SIG-M5 (cell line): ENCODE measurements at regions not wholly inside any gene's neighbourhood (a gene's known extent, or its start where the extent isn't known, plus 50 kb on each side); places are given as distances from the start of the nearest gene placed in this dataset.
A peak's percentile ranks its signal among the peaks of the same experiment; 100 is the strongest.
"Not testable (repeated sequence)": the region's sequence is repeated elsewhere in the genome, so short reads cannot be mapped to it uniquely, and the experiment has no call there.

Source experiments
- DNase-seq: peaks from one replicate; lab custom pipeline; 2025; lab: John Stamatoyannopoulos, UW

DNA sequence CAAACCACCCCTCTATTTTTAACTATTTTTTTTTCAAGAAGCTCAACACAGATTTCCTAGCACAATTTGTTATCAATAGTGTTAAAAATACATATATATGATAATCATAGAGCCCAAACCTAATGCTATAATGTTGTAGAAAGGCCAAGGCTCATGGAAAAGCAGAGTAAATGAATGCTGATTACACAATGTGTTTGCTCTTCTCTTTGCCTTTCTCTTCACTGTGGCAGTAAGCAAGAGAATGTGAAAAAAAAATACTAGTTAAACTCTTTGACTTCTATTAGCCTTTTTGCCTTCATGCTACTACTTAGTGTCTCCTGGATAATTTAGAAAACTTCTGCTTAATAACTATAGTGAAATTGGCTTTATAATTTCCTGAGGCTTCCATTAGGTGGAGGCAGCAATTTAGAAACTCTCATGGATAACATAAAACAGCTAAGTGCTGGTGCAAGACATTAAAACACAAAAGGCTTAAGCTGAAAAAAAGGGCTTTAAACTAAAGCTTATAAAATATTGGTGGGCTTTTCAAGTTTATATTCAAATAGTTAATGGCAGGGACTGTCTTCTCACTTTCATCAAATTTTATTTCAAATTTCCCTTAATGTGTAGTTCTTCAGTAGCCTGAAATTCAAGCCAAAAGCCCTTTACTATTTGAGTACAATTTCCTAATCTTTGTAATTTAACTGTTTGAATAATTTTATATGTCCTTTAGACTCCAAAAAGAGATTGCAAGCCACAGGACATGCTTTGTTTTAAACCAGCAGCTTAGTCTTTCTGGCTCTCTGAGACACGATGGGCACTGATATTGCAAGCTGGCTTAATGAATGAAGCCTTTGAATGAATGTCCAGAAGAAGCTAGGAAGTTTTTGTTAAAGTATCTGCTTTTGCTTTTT, 2031.8 kb upstream of the CDH6 start:
- no peak for DNase-seq

DNA sequence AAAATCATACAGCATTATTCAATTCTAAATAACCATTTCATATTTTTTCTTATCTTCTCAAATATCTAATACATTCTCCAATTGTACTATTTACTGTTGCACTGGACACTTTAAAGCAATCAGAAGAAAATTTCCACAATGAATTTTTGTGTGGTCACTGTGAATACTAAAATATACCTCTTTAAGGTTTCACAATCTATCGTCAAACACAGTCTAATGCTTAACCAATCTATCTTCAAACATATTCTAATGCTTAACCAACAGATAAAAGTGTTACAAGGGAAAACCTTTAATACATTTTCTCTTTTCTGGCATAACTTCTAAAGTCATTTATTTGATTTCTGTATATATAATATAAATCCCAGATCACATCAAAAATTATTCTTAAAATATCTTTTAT, 2035.5 kb upstream of the CDH6 start:
- DNase-seq: no peak

DNA sequence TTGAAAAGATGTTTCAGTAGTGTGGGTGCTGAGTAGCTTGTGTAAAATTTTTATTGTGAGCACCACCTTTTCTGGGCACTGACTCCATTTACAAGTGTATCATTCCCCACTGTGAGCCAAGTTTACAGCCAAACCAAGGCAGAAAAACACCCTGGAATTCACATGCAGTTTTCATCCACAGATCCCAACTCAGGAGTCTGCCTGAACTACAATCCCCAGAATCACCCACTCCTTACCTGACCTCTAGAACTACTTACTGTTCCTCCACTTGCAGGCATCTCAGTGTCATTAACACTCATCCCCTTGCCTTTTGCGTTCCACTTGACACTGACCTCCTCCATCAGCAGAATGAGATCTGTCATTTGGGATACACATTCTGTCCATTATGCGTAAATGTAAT, 2042.6 kb upstream of the CDH6 start:
- no peak for DNase-seq

DNA sequence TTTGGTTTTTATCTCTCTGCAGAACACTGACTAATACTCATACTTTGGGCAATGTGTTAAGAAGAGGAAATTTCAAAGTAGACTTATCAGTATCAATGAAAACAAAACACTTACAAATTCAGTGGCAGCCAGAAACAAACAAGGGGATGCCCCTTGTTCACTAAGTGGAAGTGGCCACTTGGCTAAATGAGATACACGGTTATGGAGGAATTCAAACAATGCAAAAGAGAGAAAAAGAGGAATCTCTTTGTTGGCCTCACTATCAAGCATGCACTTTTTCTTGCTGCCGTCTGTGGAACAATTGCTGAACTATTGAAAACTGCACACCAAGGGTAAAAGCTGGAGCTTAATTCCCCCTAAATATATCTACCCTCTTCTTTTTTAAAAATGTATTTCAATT, 2044.9 kb upstream of the CDH6 start:
- no peak for DNase-seq

DNA sequence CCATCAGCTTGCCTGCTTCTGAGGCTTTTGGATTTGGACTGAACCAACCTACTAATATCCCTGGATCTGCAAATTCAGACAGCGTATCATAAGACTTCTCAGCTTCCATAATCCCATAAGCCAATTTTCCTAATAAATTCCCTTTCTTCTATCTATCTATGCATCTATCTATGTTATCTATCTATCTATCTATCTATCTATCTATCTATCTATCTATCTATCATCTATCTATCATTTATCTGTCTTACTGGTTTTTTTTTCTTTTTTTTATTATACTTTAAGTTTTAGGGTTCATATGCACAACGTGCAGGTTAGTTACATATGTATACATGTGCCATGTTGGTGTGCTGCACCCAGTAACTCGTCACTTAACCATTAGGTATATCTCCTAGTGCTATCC, 2045.4 kb upstream of the CDH6 start:
- no peak for DNase-seq

DNA sequence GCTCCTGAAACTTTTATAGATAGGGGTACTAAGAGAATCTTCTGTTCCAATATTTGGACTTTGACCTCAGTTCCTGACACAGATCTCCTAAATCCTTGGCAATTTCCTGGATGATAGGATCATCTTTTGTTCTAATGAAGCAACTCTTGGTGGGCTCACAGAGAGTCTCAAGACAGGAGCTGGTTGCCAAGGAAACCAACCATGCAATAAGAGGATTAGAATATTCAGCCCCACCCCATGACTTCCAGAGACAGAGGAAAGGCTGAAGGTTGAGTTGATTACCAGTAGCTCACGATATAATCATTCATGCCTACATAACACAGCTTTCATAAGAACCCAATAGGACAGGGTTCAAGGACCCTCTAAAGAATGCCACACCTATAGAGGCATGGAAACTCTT, 2050.2 kb upstream of the CDH6 start:
- no peak for DNase-seq

DNA sequence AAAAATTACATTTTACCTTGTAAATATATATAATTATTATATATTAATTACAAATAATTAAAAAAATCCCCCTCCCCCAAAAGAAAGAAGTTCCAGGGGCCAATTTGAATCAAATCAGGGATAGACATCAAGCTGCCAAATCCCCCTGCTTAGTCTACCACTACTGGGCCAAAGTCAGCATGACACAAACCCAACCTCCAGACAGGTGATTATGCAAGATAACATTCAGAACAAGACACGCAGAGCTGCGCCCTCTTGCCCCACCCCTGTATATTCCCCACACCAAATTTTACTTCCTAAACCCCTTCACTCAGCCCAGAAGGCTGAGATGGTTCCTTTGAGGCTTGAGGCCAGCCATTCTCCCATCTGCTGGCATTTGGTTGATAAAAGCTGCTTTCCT, 2059.1 kb upstream of the CDH6 start:
- DNase-seq: no peak

DNA sequence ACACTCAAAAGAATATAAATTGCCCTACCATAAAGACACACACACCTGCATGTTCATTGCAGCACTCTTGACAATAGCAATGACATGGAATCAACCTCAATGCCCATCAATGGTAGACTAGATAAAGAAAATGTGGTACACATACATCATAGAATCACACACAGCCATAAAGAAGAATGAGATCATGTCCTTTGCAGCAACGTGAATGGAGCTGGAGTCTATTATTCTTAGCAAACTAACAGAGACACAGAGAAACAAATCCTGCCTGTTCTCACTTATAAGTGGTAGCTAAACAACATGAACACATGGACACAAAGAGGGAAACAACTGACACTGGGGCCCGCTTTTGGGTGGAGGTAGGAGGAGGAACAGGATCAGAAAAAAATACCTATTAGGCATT, 2062.2 kb upstream of the CDH6 start:
- DNase-seq: no peak

DNA sequence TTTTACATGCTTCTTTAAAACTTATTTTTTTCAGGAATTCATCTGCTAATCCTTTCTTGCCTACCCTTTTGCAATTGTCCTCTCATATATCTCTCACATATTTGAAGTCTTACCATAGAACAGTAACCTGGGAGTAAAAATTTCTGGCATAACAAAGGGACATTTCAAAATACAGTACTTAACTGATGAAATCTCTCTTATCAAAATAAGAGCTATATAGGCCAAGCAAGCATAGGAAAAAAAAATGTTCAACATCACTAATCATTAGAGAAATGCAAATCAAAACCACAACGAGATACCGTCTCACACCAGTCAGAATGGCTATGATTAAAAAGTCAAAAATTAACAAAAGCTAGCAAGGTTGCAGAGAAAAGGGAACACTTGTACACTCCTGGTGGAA, 2062.7 kb upstream of the CDH6 start:
- DNase-seq: no peak

DNA sequence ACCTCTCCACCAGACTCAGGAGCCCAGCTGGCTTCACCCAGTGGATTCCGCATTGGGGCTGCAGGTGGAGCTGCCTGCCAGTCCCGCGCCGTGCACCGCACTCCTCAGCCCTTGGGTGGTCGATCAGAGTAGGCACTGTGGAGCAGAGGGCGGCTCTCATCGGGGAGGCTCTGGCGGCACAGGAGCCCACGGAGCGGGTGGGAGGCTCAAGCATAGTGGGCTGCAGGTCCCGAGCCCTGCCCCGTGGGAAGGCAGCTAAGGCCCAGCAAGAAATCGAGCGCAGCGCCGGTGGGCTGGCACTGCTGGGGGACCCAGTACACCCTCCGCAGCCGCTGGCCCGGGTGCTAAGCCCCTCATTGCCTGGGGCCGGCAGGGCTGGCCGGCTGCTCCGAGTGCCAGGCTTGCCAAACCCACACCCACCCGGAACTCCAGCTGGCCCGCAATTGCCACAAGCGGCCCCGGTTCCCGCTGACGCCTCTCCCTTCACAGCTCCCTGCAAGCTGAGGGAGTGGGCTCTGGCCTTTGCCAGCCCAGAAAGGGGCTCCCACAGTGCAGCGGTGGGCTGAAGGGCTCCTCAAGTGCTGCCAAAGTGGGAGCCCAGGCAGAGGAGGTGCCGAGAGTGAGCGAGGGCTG, 2065.8 kb upstream of the CDH6 start:
- not testable (repeated sequence) for DNase-seq

DNA sequence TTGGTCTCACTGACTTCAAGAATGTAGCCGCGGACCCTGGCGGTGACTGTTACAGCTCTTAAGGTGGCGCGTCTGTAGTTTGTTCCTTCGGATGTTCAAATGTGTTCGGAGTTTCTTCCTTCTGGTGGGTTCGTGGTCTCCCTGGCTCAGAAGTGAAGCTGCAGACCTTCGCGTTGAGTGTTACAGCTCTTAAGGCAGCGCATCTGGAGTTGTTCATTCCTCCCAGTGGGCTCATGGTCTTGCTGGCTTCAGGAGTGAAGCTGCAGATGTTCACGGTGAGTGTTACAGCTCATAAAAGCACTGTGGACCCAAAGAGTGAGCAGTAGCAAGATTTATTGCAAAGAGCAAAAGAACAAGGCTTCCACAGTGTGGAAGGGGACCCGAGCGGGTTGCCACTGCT, 2067.0 kb upstream of the CDH6 start:
- not testable (repeated sequence) for DNase-seq

DNA sequence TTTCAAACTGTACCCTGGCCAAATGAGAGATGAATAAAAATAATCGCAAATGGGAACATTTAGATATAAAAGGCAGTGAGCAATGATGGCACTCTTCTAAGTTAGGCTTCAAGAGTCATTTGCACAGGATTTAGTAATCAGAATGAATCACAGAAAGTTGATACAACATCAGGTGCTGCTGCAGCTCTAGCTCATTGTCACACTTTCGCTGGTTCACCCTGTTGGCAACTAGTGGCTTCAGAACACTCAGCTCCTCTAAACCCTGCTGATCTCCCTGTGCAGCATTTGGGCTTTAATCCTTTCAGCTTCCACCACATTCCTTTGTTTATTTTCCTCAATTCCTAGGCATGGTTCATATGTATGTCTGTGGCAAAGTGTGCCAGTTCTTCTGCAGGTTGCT, 2071.2 kb upstream of the CDH6 start:
- DNase-seq: no peak

DNA sequence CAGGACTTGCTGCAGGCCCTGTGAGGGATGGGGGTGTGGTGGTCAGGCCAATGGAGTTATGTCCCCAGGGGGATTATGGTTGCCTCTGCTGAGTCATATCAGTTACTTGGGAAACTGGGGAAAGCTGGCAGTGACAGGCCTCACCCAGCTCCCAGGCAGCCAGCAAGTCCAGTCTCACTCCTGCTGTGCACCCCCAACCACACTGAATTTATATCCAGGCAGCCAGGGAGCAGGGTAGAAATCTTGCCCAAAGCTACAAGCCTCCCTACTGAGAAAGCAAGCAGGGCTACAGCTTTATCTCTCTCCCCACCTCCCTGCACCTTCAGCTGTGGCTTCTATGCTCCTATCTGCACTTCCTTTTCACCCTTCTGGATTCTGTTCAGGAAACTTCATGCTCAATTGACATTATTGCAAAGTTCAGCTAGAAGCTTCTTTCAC, 2076.0 kb upstream of the CDH9 start:
- no peak for DNase-seq

DNA sequence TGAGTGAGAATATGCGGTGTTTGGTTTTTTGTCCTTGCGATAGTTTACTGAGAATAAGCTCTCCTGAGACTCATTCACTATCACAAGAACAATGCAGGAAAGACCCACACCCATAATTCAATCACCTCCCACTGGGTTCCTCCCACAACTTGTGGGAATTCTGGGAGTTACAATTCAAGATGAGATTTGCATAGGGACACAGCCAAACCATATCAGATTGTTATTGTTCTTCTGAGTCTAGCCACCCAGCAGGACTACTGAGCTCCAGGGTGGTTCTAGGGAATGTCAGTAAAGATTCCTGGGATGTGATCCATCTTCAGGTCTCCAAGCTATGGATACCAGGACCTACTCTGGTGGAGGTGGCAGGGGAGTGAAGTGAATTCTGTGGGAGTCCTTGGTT, 2075.1 kb upstream of the CDH9 start:
- no peak for DNase-seq

DNA sequence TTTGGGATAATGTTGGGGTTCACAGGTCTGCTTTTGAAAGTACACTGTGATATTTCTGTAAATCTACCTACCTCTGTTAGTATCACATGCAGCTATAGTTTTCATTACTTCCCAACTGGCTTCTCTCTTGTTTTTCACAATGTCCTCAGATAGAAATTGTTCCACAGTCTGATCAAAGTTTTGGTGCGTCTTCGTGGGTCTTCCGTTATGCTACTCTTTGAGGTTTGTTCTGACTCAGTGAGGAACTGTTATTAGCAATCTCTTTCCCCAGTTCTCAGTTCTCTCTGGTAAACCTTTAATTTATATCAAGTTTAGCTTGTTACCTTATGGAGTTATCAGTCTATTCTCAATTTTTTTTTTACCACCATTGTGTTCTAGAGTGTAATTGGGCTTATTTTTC, 2061.2 kb upstream of the CDH9 start:
- DNase-seq: no peak

DNA sequence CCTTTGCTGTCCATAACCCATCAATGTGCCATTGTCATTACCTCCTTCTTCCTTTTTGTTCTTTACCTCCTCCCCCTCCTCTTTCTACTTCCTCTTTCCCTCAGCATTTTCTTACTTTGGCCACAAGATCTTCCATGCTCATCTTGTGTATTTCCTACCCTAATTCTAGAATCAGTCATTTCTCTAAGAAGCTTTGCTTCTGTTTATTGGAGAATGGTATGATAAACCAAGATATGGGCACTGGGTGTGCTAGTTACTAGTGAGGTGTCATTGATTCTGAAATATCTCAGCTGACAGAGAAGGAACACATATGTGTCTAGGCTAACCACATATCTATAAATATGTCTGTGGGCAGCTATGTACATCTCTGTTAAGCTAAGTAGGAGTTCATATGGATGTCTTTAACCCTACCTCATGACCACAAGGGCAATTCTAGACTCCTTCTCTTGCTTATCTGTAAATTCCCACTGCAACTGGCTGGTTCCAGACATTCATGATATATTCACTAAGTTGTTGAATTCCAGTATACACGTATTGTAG, 2051.3 kb upstream of the CDH9 start:
- DNase-seq: peak; percentile 18

DNA sequence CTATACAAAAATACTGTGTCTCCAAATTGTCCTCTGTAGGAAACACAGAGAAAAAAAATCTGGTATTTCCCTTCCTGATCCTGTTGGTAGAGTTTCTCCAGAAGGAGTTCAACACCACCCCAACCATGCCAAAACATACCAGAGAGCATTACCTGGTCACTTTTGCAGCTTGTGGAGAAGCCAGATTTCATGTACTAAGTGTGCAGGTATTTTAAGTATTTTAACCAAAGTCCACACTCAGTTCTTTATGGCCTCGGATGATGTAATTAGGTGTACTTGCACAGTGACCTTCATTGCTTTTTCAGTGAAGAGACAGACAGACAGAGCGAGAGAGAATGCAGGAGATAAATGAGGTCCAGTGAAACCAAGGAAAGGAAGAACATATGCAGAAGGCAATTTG, 2046.8 kb upstream of the CDH9 start:
- no peak for DNase-seq

DNA sequence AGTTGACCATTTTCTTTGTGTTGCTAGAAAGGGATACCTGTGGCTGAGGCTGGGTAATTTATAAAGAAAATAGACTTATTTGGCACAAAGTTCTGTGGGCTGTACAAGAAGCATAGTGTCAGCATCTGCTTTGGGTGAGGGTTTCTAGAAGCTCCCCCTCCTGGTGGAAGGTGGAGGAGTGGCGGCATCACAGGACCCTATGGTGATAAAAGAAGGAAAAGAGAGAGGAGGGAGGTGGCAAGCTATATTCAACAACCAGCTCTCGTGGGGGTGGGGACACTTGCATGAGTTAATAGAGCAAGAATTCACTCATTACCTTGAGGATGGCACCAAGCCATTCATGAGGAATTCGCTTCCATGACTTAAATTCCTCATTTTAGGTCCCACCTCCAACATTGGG, 2041.4 kb upstream of the CDH9 start:
- DNase-seq: no peak

DNA sequence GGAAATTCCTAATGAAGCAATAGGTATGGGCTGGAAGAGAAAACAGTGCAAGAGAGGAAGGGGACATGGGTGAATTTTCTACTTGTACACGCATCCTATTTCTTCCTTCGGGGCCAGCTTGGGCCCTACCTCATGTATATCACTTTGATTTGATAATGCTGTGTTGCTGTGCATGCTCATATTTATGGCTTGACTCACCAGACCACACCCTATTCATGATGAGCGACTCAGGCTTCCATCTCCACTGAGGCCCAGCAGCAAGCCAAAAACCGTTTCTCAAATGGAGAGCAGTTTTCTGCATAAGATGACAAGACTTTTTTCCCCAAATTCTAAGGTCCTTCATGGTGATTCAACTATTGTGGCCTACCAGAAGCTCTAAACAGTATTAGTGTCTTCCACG, 2039.1 kb upstream of the CDH9 start:
- no peak for DNase-seq

DNA sequence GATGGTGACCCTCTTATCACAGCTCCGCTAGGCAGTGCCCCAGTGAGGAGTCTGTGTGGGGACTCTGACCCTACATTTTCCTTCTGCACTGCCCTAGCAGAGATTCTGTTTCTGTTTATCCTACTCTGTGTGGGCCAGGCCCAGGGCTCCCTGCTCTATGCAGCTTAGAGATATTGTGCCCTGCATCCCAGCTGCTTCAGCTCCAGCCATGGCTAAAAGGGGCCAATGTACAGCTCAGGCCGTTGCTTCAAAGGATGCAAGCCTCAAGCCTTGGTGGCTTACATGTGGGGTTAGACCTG, 2030.7 kb upstream of the CDH9 start:
- no peak for DNase-seq

DNA sequence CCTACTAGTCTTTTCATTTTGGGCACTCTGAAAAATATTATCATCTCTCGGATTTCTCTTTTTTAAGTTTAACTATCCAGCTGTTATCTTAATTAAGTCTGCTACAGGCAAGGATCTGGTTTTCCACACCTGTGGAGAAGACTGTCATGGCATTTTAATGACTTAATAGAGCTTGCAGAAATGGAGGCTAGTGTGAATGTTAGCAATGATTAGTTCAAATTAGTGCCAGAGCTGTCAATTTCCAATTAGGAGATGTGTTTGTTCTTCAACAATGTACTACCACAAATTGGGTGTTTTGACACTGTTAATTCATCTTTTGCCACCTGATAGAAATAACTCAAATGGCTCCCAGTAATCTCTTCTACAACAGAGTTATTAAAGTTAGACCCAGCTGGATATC, 2023.0 kb upstream of the CDH9 start:
- DNase-seq: no peak

DNA sequence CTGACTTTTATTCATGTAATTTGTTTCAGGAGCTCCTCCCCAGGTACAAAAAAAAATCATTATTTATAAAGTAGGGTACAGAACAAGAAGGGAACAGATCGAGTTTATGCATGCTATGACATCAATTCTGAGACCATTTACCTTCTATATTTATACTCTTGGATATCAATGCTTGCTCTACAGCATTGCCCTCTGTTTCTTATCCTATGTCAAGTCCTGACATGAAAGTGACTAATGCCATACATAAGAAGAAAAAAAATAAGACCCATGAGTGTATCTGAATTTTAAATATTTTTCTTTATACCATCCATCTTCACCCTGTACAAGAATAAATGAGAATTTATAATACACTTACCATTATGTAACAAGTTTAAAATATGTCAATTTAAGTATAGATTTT, 2016.3 kb upstream of the CDH9 start:
- DNase-seq: no peak

DNA sequence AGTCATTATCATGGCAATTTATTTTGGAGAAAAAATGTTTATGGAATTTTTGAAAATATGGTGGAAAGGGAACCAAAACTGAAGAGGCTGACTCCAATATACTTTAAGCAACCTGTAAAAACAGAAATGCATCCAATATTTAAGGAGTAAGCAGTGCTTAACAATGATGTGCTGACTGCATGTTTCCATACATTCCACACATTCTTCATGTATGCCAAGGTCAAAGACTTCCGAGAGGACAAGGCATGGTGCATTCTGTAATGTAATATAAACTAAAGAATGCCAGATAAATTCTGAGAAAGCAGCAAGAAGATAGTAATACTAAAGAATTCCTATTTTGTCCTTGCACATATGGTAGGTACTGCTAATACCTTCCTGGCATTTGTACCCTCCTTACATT, 2015.9 kb upstream of the CDH9 start:
- DNase-seq: no peak

DNA sequence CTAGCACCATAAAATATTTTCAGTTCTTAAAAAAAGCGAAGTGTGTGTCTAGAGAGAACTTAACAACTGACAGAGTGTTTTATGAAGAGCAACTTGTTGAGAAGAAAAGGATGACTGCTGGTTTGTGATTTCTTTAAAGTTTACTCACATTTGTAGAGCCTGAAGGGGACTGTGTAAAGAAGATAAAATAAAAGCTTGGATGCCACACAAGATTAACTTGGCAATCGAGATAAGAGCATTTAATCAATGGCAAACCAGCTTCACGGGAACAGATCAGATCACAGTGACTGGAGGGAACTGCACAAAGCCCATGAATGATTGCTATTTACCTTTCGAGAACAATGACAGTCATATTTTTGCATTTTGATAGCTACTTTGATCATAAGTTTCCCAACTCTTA, 2013.1 kb upstream of the CDH9 start:
- DNase-seq: no peak
